Hypothalamus (tissue), 51 donors: ENCODE measurements at regions not wholly inside any gene's neighbourhood (a gene's known extent, or its start where the extent isn't known, plus 50 kb on each side); places are given as distances from the start of the nearest gene placed in this dataset.

ENCODE experiments used
- DNase-seq, 51 donors: peaks; one replicate each; lab custom pipeline; 2025; lab: John Stamatoyannopoulos, UW

GRCh38 chr13:43983373-43983772 lies 103.7 kb downstream of the LACC1 start:
- DNase-seq: no peak

GRCh38 chr13:43984292-43984691 lies 104.6 kb downstream of the LACC1 start:
- DNase-seq: no peak

- DNase-seq: no peak
Measured at GRCh38 chr13:43985422-43986072, 105.8 kb downstream of the LACC1 start.

DNA sequence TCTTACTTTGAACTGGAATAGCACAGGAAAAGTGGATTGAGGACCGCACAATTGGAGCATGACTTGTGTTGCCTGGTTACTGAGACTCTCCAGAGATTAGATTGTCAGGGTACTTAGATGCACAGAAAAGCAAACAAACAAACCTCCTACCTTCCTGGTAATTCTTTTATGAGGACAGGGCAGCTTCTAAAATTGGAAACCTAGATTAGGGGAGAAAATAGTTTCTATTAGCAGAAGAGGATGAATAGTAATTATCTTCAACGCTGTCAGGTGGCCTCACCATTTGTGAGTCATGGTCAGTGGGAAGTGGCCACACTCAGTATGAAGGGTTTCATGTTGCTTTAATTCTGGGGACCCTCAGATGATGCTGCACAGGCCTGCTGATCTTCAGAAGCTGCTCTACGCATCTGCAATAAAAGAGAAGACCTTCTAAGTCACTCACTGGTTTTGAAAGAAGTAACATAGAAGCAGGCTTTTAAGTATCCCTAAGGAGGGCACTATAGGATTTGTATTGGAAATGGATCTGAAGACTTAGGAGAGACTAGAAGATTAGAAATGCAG lies 106.8 kb downstream of the LACC1 start:
- DNase-seq: peak in 2 of 51 donors; percentile 5 to 12

DNA sequence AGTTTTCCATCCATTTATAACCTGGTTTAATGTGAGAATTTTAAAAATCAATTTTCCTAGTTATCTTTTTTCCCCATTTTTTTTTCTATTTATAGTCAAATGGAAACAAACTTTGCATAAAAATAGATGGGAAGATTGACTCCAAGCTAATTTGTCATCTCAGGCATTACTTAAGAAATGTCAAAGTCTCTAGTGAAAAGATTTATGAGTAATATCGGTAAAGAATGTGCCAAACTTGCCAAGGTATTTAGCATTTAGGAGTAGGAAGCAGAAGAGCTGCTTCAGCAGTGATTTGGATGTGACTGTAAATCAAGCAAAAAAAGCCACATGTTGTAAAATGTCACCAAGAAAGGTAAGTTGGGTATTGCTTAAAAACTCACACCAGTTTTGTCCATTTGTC lies 108.6 kb downstream of the LACC1 start:
- DNase-seq: no peak

- no peak for DNase-seq
Measured at GRCh38 chr13:43990021-43990420, 110.3 kb downstream of the LACC1 start.

- no peak for DNase-seq
Measured at GRCh38 chr13:43990829-43991228, 111.1 kb downstream of the LACC1 start.

- DNase-seq: no peak
Measured at GRCh38 chr13:43991773-43992201, 112.1 kb downstream of the LACC1 start.

DNA sequence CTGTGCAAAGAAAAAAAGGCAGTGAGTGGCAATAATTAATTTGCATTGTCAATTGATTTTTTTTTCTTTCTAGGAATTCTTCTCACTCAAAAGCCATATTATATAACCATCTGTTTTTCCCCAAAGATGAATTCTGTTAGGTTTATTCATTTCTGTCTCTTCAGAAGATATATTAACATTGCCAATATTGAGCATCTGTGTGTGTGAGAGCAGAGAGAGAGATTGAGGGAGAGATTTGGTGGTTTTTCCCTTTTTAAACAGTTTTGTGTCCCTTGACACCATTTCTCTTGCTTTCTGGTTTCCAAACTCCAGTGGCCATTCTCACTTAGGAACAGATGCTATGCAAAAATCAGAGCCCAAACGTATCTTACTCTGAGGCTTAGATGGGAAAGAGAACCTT lies 112.5 kb downstream of the LACC1 start:
- DNase-seq: no peak

- no peak for DNase-seq
Measured at GRCh38 chr13:43994999-43995859, 115.5 kb downstream of the LACC1 start.

DNA sequence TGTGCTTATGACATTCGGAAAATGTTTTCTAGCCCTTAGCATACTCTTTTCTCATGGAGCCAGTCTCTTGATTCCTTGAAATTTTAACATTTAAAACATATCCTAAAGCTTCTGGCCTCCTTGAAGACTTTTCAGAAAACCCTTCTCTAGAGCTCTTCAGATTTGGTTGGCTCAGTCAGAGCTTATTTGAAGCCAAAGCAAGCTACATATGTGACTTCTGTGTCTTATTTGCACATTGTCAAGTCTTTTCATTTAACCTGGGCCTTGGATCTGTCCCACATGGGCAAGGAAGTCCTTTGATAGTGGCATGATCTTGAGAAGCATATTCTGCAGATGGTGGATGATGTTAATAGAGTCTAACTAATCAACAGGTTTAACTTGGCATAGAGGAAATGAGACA lies 116.5 kb downstream of the LACC1 start:
- DNase-seq: no peak

GRCh38 chr13:44003481-44003880 lies 123.8 kb downstream of the LACC1 start:
- no peak for DNase-seq

DNA sequence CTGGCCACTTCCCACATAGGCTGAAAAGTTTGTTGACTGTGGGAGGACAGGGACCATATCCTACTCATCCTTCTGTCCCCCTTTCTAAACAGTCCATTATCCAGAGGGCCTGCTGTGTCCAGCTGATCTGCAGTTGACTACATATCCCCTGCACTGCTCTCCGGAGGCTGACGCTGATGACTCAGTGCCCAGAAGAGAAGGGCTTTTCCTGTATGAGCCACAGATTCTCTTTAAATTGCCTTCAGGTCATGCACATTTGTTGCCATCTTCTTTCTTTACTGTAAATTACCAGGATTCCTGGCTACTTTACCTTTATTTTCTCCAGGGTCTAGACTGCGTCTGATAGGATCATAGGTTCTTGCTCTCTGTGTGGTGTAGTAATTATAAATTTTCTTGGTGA lies 125.2 kb downstream of the LACC1 start:
- DNase-seq: no peak

DNA sequence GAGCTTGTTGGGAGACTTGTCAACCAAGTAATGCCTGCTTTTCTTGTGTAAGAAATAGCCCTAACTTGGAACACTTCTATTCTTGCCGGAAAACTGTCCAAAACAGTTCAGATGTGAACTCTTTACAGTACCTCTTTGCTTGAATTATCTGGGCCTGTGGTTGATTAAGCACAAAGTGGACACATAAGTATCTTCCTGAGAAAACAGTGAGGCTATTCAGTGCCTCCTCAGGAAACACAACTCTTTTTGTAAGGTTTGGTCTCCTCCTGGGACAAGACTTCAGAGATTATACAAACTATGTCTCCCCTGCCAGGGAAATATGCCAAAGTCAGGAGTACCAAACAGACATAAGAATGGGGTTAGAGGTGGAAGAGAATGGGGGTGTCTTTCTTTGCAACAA lies 127.7 kb downstream of the LACC1 start:
- no peak for DNase-seq

DNA sequence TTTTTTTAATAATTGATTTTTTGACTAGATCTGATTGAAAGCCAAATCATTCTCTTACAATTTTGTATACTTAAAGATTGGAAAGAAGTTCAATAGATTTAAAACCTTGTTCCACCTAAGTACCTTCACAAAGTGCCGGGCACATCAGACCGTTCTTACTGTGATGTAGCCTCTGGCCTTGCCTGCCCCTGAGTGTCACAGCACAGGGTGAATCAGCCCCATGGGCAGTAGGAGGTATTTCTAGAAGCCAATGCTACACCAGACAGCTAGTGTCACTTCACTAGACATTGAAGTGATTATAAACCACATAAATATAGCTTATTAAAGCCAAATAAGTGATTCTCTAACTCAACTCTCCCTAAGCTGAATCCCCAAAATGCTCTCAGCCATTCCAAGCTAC lies 131.3 kb downstream of the LACC1 start:
- DNase-seq: no peak

DNA sequence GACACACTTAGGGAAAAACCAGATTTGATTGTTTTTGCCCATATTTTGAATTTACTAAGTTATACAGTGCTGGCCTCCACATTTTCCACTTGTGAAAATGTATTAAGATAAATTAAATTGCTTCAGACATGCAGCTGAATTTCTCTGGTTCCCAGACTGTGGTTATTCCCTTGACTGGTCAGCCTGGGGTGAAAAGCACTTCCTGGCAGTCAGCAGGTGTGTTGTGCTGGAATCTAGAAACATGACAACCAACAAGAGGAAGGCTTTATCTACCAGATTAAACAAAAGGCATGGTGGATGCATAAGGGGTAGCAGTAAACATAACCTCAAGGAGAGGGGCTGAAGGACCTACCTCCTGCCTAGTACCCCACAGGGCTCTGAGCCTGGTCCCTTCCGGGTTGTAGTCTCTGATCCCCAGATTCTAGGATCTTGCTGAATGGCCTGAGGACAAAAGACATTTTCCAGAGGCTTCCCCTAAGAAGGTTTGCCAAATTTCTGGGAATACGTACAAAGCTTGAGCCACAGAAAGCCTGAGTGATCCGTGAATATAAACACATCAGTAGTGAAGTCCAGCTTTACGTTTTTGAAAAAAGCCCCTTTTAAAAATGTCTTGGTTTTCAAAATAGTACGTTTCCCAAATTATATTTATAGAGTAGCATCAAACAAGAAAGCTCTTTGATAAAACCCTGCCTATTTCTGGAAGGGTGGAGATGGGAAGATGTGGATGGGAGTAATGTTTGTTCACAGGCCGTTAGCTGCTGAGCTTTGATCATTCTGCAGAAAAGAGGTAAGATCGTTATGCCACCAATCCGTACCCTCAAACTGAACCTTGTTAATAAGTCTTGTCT lies 133.4 kb downstream of the LACC1 start:
- peak in 1 of 51 donors; percentile 18 for DNase-seq

DNA sequence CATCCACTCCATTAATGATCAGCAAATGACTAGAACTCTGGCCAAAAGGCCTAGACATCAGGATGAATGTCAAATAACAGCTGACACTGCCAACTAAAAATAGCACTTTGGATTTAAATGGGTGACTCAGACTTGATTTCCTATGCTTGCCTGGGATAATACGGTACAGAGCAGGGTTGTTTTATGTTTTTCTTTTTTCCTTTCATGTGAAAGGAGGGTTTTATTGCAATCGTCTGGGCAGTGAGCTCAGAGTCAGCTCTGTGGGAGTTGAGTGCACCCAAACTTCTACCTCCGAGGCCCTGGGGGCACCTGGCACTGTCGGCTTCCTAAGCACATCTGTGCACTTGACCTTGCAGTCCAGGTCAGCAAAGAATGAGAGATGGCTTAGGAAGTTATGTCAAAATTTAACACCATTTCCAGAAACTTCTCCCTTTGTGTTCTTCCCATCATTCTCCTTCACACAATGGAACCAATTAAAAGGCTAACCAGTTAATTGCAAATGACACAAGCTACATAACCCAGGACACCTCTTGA lies 134.1 kb downstream of the LACC1 start:
- DNase-seq: no peak

GRCh38 chr13:44014501-44014900 lies 134.8 kb downstream of the LACC1 start:
- no peak for DNase-seq

GRCh38 chr13:44015118-44015517 lies 135.4 kb downstream of the LACC1 start:
- no peak for DNase-seq

- no peak for DNase-seq
Measured at GRCh38 chr13:44015811-44016210, 136.1 kb downstream of the LACC1 start.
